ENCODE measurements at regions not wholly inside any gene's neighbourhood (a gene's known extent, or its start where the extent isn't known, plus 50 kb on each side); places are given as distances from the start of the nearest gene placed in this dataset.

GRCh38 chr1:184858288-184858687 is 103.6 kb upstream of the EDEM3 start:
- WGBS, 2 donors (ENCODE audit: low coverage in 1 of 2), result 76 to 93% methylated on average over 3 of the region's 3 CpGs
- no peak overlapping the region for H3K27ac ChIP-seq
- in situ Hi-C loops (cut with MboI; ENCODE audit: low pct_ligation_motif_present in 1 of 4, low pct_unique_long_range_greater_than_20kb in 1 of 4, low sequenced_read_pairs in 3 of 4) (no loop called here), intact Hi-C loops (cut with DNase I; ENCODE audit: low total_unique reads) (no loop called here)
- DNase-seq, result no peak
- no peak for TF ChIP-seq POLR2A (IDR thresholded peaks at IDR 0.05)
- no peak for TF ChIP-seq CTCF (IDR thresholded peaks at IDR 0.05)
- H3K36me3 ChIP-seq, result no peaks in the 10 kb centered on the region
- H3K4me3 ChIP-seq, result no peak overlapping the region
- H3K9me3 ChIP-seq, result no peaks in the 10 kb centered on the region
- H3K4me1 ChIP-seq, result no peaks in the 10 kb centered on the region
- H3K27me3 ChIP-seq, result no peaks in the 10 kb centered on the region

GRCh38 chr1:184854496-184855140 is 100.0 kb upstream of the EDEM3 start:
- Histone ChIP-seq H3K36me3 (no peaks in the 10 kb centered on the region), H3K4me1 (no peaks in the 10 kb centered on the region), H3K9me3 (no peaks in the 10 kb centered on the region), H3K4me3 (no peak overlapping the region), H3K27ac (no peak overlapping the region), H3K27me3 (no peaks in the 10 kb centered on the region)
- DNase-seq, result no peak
- in situ Hi-C loops (cut with MboI; ENCODE audit: low pct_ligation_motif_present in 1 of 4, low pct_unique_long_range_greater_than_20kb in 1 of 4, low sequenced_read_pairs in 3 of 4), result no loop called here
- intact Hi-C loops (cut with DNase I; ENCODE audit: low total_unique reads), result no loop called here
- 83 to 91% methylated on average over 1 of the region's 1 CpG for WGBS, 2 donors (ENCODE audit: low coverage in 1 of 2)
- no peak for TF ChIP-seq POLR2A (IDR thresholded peaks at IDR 0.05)
- TF ChIP-seq POLR2AphosphoS5 (IDR thresholded peaks at IDR 0.05), result no peak
- no peak for TF ChIP-seq CTCF (IDR thresholded peaks at IDR 0.05)
- TF ChIP-seq EP300 (IDR thresholded peaks at IDR 0.05; ENCODE audit: low read depth), result no peak

- Histone ChIP-seq H3K4me3 (no peak overlapping the region), H3K27me3 (no peaks in the 10 kb centered on the region), H3K36me3 (no peaks in the 10 kb centered on the region), H3K9me3 (no peaks in the 10 kb centered on the region), H3K4me1 (no peaks in the 10 kb centered on the region), H3K27ac (no peak overlapping the region)
- TF ChIP-seq POLR2AphosphoS5 (IDR thresholded peaks at IDR 0.05) (no peak), EP300 (IDR thresholded peaks at IDR 0.05; ENCODE audit: low read depth) (no peak), CTCF (IDR thresholded peaks at IDR 0.05) (no peak), POLR2A (IDR thresholded peaks at IDR 0.05) (no peak)
- 71 to 100% methylated on average over 1 of the region's 1 CpG for WGBS, 2 donors (ENCODE audit: low coverage in 1 of 2)
- DNase-seq, result no peak
- in situ Hi-C loops (cut with MboI; ENCODE audit: low pct_ligation_motif_present in 1 of 4, low pct_unique_long_range_greater_than_20kb in 1 of 4, low sequenced_read_pairs in 3 of 4), result no loop called here
- intact Hi-C loops (cut with DNase I; ENCODE audit: low total_unique reads), result no loop called here
These were observed 99.4 kb upstream of the EDEM3 start for GRCh38 chr1:184854036-184854435.

- DNase-seq, result no peak
- 36 to 94% methylated on average over 1 to 14 of the region's 14 CpGs for WGBS, 2 donors (ENCODE audit: low coverage in 1 of 2)
- H3K4me1 ChIP-seq, result no peaks in the 10 kb centered on the region
- H3K36me3 ChIP-seq, result no peaks in the 10 kb centered on the region
- in situ Hi-C loops (cut with MboI; ENCODE audit: low pct_ligation_motif_present in 1 of 4, low pct_unique_long_range_greater_than_20kb in 1 of 4, low sequenced_read_pairs in 3 of 4) (no loop called here), intact Hi-C loops (cut with DNase I; ENCODE audit: low total_unique reads) (no loop called here)
- no peaks in the 10 kb centered on the region for H3K27me3 ChIP-seq
- H3K27ac ChIP-seq, result no peak overlapping the region
- TF ChIP-seq EP300 (IDR thresholded peaks at IDR 0.05; ENCODE audit: low read depth) (no peak), CTCF (IDR thresholded peaks at IDR 0.05) (no peak), POLR2AphosphoS5 (IDR thresholded peaks at IDR 0.05) (no peak), POLR2A (IDR thresholded peaks at IDR 0.05) (no peak)
- H3K9me3 ChIP-seq, result no peaks in the 10 kb centered on the region
- no peak overlapping the region for H3K4me3 ChIP-seq
These were observed 97.4 kb upstream of the EDEM3 start for GRCh38 chr1:184851822-184852746.
